ENCODE measurements at regions not wholly inside any gene's neighbourhood (a gene's known extent, or its start where the extent isn't known, plus 50 kb on each side); places are given as distances from the start of the nearest gene placed in this dataset.
"Not testable (repeated sequence)": the region's sequence is repeated elsewhere in the genome, so short reads cannot be mapped to it uniquely, and the experiment has no call there.

GRCh38 chr9:67800170-67800569, 58.6 kb upstream of the ANKRD20A1 start:
- 79% methylated on average over 6 of the region's 7 CpGs for WGBS
- DNase-seq (ENCODE audit: low spot score); H3K36me3 ChIP-seq; H3K4me1 ChIP-seq (replicated peaks); intact Hi-C loops (cut with DNase I); H3K27me3 ChIP-seq (replicated peaks; ENCODE audit: insufficient read depth); H3K4me3 ChIP-seq; H3K27ac ChIP-seq; H3K9me3 ChIP-seq: not testable (repeated sequence)

Small RNAs in the stretch of these regions (small RNA-seq; reads per million reads assigned to genes)
- 0 reads per million in 2 donors for gene AL627230.1
- 0 reads per million in 2 donors for gene AL627230.3
- 0 reads per million in 2 donors for gene AL627230.5
- gene AL627230.6 = 0 reads per million in 2 donors
- gene AL627230.8 = 0 reads per million in 2 donors
- 0 reads per million in 2 donors for gene FAM27B
- gene RF00156 = 0 reads per million in 2 donors
- 0 reads per million in 2 donors for gene RN7SL787P
